Esophagus muscularis mucosa (tissue), 4 donors: ENCODE measurements at regions not wholly inside any gene's neighbourhood (a gene's known extent, or its start where the extent isn't known, plus 50 kb on each side); places are given as distances from the start of the nearest gene placed in this dataset.

Source experiments
- CTCF ChIP-seq, 3 experiments: fragments of 200-600 bp in 2 of 3; fragments of 450-650 bp in 1 of 3; sonication (generic) in 2 of 3; IDR thresholded peaks; one replicate each; pipeline ENCODE4 v1.5.1; 2017 to 2019; ENCODE audit warnings: antibody characterized with exemption in 3 of 3, mild to moderate bottlenecking in 2 of 3, moderate library complexity in 1 of 3
- EP300 ChIP-seq: sonication (generic); formaldehyde crosslinking; IDR thresholded peaks from one replicate; pipeline ENCODE4 v1.6.1; 2017; ENCODE audit warnings: antibody characterized with exemption
- POLR2A ChIP-seq: fragments of 450-650 bp; IDR thresholded peaks from one replicate; pipeline ENCODE4 v1.6.1; 2017; ENCODE audit warnings: antibody characterized with exemption, moderate library complexity, mild to moderate bottlenecking, low read depth
- POLR2AphosphoS5 ChIP-seq, 2 donors: sonication (generic); formaldehyde crosslinking; IDR thresholded peaks; one replicate each; pipeline ENCODE4 v1.6.1; 2017; ENCODE audit warnings: antibody characterized with exemption in 2 of 2

GRCh38 chrX:26925088-26925487, 538.1 kb downstream of the PPP4R3C start:
- TF ChIP-seq CTCF (IDR thresholded peaks at IDR 0.05), result no peak
- TF ChIP-seq EP300, result no peak
- TF ChIP-seq POLR2A, result no peak
- no peak for TF ChIP-seq POLR2AphosphoS5 (IDR thresholded peaks at IDR 0.05)
